AG10803 (cell line): ENCODE measurements at regions not wholly inside any gene's neighbourhood (a gene's known extent, or its start where the extent isn't known, plus 50 kb on each side); places are given as distances from the start of the nearest gene placed in this dataset.
A peak's percentile ranks its signal among the peaks of the same experiment; 100 is the strongest.

Source experiments
- DNase-seq: peaks from one replicate; pipeline ENCODE4 v3.0.0; 2010; ENCODE audit warnings: low read depth
- H3K4me3 ChIP-seq: 2 replicates; pipeline ENCODE4 v1.5.1; 2011; ENCODE audit warnings: mild to moderate bottlenecking, low read length, control low read depth
- TF ChIP-seq, protein P1 (sequence below): conservative IDR thresholded peaks from 2 replicates; pipeline ENCODE4 v1.5.1; 2011; ENCODE audit warnings: mild to moderate bottlenecking, low read length, control low read depth, inconsistent platforms

DNA sequence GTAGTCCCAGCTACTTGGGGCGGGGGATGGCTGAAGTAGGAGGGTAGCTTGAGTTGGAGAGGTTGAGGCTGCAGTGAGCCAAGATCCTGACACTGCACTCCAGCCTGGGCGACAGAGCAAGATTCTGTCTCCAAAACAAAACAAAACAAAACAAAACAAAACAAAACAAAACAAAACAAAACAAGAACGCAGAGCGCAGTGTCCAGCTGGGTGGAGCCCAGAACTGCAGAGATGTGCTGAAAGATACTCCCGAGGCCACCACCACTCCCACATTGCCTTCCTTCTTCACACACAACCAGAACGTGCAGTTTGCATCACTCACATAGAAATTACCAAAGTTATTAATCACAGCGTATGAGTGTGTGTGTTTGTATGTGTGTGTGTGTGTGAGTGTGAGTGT, 222.9 kb upstream of the ASIC2 start:
- no peak overlapping the region for H3K4me3 ChIP-seq
- TF ChIP-seq, protein P1, sequence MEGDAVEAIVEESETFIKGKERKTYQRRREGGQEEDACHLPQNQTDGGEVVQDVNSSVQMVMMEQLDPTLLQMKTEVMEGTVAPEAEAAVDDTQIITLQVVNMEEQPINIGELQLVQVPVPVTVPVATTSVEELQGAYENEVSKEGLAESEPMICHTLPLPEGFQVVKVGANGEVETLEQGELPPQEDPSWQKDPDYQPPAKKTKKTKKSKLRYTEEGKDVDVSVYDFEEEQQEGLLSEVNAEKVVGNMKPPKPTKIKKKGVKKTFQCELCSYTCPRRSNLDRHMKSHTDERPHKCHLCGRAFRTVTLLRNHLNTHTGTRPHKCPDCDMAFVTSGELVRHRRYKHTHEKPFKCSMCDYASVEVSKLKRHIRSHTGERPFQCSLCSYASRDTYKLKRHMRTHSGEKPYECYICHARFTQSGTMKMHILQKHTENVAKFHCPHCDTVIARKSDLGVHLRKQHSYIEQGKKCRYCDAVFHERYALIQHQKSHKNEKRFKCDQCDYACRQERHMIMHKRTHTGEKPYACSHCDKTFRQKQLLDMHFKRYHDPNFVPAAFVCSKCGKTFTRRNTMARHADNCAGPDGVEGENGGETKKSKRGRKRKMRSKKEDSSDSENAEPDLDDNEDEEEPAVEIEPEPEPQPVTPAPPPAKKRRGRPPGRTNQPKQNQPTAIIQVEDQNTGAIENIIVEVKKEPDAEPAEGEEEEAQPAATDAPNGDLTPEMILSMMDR, result no peak
- DNase-seq, result no peak

DNA sequence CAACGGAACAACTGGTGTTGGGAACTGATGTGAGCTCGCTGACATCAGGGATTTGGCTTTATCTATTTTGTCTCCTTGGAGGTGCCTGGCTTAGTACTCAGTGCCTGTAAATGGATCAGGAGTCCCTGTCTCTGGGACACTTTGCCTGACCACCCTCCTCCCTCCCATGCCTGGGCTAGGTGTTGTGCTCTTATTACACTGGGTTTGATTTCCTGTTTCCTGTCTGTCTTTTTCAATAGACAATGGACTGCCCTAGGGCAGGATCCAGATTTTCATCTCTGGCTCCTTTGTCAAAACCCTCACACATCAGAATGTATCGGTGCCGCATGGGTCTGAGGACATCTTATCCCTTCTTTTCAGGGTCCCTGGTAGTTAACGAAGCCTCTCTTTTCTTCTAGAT, 223.6 kb upstream of the ASIC2 start:
- H3K4me3 ChIP-seq, result no peak overlapping the region
- TF ChIP-seq, protein P1, result no peak
- no peak for DNase-seq

DNA sequence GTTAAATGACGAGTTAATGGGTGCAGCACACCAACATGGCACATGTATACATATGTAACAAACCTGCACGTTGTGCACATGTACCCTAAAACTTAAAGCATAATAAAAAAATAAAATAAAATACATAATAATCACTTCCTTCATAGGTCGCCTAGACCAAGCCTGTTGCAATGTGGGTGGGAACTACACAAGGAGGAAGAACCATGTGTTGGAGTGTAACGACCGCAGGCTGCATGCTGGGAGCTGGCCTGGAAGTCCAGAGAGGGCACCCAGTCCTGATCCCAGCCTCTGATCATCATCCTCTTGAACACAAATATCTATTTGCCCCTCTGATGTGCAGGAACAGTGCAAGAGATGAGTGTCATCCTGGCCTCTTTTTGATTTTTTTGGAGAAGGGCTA, 224.7 kb upstream of the ASIC2 start:
- TF ChIP-seq, protein P1, result no peak
- DNase-seq, result no peak
- H3K4me3 ChIP-seq, result no peak overlapping the region

DNA sequence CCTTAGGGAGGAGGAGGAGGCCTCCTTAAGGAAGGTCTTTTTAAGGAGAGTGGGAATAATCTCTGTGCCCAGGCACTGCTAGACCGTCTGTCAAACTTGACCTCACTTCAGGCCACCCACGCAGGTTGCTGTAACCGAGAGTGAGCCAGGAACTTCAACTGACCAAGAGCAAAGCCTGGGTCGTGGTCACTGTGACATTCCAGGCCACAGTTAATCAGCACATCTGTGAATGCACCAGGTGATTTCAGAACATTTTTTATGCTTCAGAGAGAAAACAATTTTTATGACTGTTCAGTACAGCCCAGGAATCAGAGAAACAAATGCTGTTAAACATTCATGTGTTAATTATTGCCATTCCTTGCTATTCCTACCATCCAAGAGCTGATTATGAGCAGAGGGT, 226.6 kb upstream of the ASIC2 start:
- no peak overlapping the region for H3K4me3 ChIP-seq
- TF ChIP-seq, protein P1, result no peak
- no peak for DNase-seq

DNA sequence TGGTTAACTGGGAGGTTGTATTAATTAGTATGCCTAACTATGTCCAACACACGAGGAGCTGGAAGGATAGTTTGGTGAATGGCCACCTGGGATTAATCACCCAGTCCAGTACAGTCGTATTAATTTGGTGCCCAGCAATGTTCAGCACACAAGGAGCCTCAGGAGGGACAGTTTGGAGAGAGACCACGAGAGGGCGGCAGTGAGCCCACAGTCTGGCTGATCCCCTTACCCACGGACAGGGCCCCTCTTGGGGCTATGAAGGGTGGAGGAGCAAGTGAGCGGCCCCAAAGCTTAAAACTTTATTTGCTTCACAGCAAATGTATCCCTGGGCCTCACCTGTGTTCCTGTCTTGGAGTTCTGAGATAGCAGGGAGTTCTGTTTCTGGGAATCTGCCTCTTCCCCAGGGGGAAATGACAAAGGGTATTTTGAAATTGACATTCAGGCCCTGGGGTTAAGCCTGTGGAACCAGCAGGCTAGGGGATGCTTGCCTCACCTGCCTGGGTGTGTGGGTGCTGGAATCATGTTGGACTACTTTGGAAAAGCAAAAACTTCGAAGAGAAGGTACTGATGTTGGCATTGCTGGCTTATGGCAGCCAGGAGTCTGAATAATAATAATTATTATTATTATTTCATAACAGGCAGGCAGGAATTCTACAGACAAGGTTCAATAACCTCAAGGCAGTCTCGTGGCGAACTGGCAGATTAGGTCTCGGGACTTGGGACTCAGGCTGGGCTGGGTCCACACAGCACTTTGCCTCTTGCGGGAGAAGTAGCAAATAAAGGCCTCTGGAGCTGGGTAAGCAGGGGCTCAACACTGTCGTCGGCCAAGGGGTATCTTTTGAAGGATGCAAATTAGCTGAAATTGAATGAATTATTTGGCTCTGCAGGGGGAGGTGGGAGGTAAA, 227.6 kb upstream of the ASIC2 start:
- TF ChIP-seq, protein P1, result peak; percentile 62
- peak; percentile 3 for DNase-seq
- H3K4me3 ChIP-seq, result no peak overlapping the region

DNA sequence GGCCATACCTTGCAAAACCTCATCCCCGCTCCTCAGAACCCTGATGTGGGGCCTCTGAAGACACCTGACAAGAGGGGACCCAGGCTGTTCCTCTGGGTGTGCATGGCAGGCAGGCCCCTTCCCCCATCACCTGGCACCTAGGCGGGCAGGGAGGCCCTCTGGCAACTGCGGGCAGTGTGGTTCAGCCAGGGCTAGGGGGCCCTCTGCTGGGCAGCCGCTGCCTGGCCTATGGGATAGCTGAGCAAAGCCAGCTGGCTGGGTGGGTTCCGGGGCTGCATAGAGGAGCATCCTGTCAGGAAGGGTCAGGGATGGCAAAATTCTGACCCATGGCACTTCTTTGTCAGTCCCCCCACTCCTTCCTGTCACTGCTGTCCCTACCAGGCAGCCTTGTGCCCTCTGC, 228.7 kb upstream of the ASIC2 start:
- TF ChIP-seq, protein P1, result no peak; the same call in 1 of the 2 replicates
- no peak for DNase-seq
- H3K4me3 ChIP-seq, result no peak overlapping the region

DNA sequence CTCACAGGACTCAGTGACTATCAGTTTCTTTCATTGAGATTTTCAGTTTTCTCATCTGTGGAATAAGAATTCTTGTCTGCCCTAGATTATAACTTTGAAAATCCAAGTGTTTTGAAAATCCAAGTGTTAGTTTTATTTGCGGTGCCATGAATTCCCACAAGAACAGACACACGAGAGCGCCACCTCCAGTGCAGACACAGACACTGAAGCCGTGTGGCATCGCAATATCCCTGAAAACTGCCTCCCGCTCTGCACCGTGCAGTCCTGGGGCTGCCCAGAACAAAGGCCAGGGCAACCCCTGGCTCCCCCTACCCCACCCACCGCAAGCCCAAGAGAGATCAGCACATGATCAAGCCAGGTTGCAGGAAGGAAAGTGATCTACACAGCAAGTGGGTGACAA, 229.5 kb upstream of the ASIC2 start:
- DNase-seq, result no peak
- no peak overlapping the region for H3K4me3 ChIP-seq
- TF ChIP-seq, protein P1, result no peak
